ENCODE measurements at regions not wholly inside any gene's neighbourhood (a gene's known extent, or its start where the extent isn't known, plus 50 kb on each side); places are given as distances from the start of the nearest gene placed in this dataset.
A peak's percentile ranks its signal among the peaks of the same experiment; 100 is the strongest.

DNA sequence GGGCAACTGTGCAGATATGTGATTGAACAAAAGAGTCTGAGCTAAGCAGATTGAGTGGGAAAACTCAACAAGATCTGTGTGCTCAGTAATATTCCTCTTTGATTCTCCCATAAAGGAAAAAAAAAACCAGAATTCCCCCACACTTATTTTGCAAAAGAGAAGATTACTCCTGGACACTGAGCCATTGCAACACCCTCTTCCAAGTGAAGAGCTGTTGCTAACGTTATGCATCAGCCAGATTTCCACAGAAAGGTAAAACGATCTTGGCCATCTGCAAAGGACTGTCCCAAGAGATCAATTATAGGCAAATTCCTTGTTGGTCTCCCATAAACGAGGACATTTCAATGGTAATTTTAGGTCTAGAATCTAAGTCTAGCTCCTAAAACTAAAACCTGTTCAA is 587.7 kb downstream of the C12orf50 start:
- H2AK5ac ChIP-seq (ENCODE audit: low read length) = no peak overlapping the region
- no peak overlapping the region for H3K56ac ChIP-seq (ENCODE audit: low read length)
- no CpG with 5 or more reads among the region's 3 CpGs for WGBS (ENCODE audit: extremely low coverage, insufficient coverage, low lambda C conversion rate)
- no peak overlapping the region for H4K8ac ChIP-seq (ENCODE audit: low read depth, low read length)
- DNase-seq = no peak
- H3K4me1 ChIP-seq (ENCODE audit: control insufficient read depth, low read depth, low read length) = no peaks in the 10 kb centered on the region
- H3K4ac ChIP-seq (ENCODE audit: low read depth, low read length) = no peak overlapping the region
- H2BK120ac ChIP-seq (ENCODE audit: low read depth, low read length) = no peak overlapping the region
- H3K23ac ChIP-seq (ENCODE audit: low read length) = no peak overlapping the region
- no peak overlapping the region for H2BK15ac ChIP-seq (replicated peaks; ENCODE audit: low read depth)
- H3K18ac ChIP-seq (ENCODE audit: low read length) = no peak overlapping the region
- no peak overlapping the region for H3K27ac ChIP-seq (ENCODE audit: low read depth, low read length)
- no peaks in the 10 kb centered on the region for H3K79me1 ChIP-seq (ENCODE audit: low read length)
- no peaks in the 10 kb centered on the region for H3K79me2 ChIP-seq (ENCODE audit: control insufficient read depth, insufficient read depth, low read length)
- H2BK5ac ChIP-seq (ENCODE audit: low read length) = no peak overlapping the region
- H3K4me3 ChIP-seq (ENCODE audit: low read length) = no peak overlapping the region
- H3K27me3 ChIP-seq (ENCODE audit: insufficient read depth, low read length, poor library complexity) = no peaks in the 10 kb centered on the region
- no peaks in the 10 kb centered on the region for H3K36me3 ChIP-seq (ENCODE audit: control insufficient read depth, insufficient read depth, low read length)
- no peak overlapping the region for H4K5ac ChIP-seq (ENCODE audit: low read length)
- H3K4me2 ChIP-seq (ENCODE audit: low read length) = no peak overlapping the region
- no peak overlapping the region for H3K9ac ChIP-seq (ENCODE audit: low read length)

GRCh38 chr12:87439990-87440827 is 589.0 kb downstream of the C12orf50 start:
- peak; percentile 59 for DNase-seq
- Histone ChIP-seq H3K18ac (ENCODE audit: low read length) (peak overlapping the region; percentile 75), H3K27ac (ENCODE audit: low read depth, low read length) (no peak overlapping the region), H3K36me3 (ENCODE audit: control insufficient read depth, insufficient read depth, low read length) (no peaks in the 10 kb centered on the region), H3K23ac (ENCODE audit: low read length) (no peak overlapping the region), H2BK5ac (ENCODE audit: low read length) (no peak overlapping the region), H2BK15ac (replicated peaks; ENCODE audit: low read depth) (no peak overlapping the region), H3K4me2 (ENCODE audit: low read length) (no peak overlapping the region), H4K8ac (ENCODE audit: low read depth, low read length) (no peak overlapping the region), H3K79me1 (ENCODE audit: low read length) (no peaks in the 10 kb centered on the region), H3K4ac (ENCODE audit: low read depth, low read length) (no peak overlapping the region), H2AK5ac (ENCODE audit: low read length) (no peak overlapping the region), H3K4me3 (ENCODE audit: low read length) (no peak overlapping the region), H3K56ac (ENCODE audit: low read length) (no peak overlapping the region), H3K4me1 (ENCODE audit: control insufficient read depth, low read depth, low read length) (no peaks in the 10 kb centered on the region), H3K27me3 (ENCODE audit: insufficient read depth, low read length, poor library complexity) (no peaks in the 10 kb centered on the region), H3K9ac (ENCODE audit: low read length) (no peak overlapping the region), H4K5ac (ENCODE audit: low read length) (no peak overlapping the region), H2BK120ac (ENCODE audit: low read depth, low read length) (no peak overlapping the region), H3K79me2 (ENCODE audit: control insufficient read depth, insufficient read depth, low read length) (no peaks in the 10 kb centered on the region)
- no CpG with 5 or more reads among the region's 2 CpGs for WGBS (ENCODE audit: extremely low coverage, insufficient coverage, low lambda C conversion rate)

GRCh38 chr12:87430444-87430843 is 598.8 kb downstream of the C12orf50 start:
- Histone ChIP-seq H2BK120ac (ENCODE audit: low read depth, low read length) (no peak overlapping the region), H3K79me2 (ENCODE audit: control insufficient read depth, insufficient read depth, low read length) (no peaks in the 10 kb centered on the region), H3K4me1 (ENCODE audit: control insufficient read depth, low read depth, low read length) (no peaks in the 10 kb centered on the region), H3K4me2 (ENCODE audit: low read length) (no peak overlapping the region), H3K23ac (ENCODE audit: low read length) (no peak overlapping the region), H3K4ac (ENCODE audit: low read depth, low read length) (no peak overlapping the region), H4K5ac (ENCODE audit: low read length) (no peak overlapping the region), H2BK5ac (ENCODE audit: low read length) (no peak overlapping the region), H3K27ac (ENCODE audit: low read depth, low read length) (no peak overlapping the region), H3K9ac (ENCODE audit: low read length) (no peak overlapping the region), H3K56ac (ENCODE audit: low read length) (no peak overlapping the region), H3K79me1 (ENCODE audit: low read length) (no peaks in the 10 kb centered on the region), H3K18ac (ENCODE audit: low read length) (no peak overlapping the region), H3K36me3 (ENCODE audit: control insufficient read depth, insufficient read depth, low read length) (no peaks in the 10 kb centered on the region), H3K4me3 (ENCODE audit: low read length) (no peak overlapping the region), H2BK15ac (replicated peaks; ENCODE audit: low read depth) (no peak overlapping the region), H3K27me3 (ENCODE audit: insufficient read depth, low read length, poor library complexity) (no peaks in the 10 kb centered on the region), H2AK5ac (ENCODE audit: low read length) (no peak overlapping the region), H4K8ac (ENCODE audit: low read depth, low read length) (no peak overlapping the region)
- no peak for DNase-seq

DNA sequence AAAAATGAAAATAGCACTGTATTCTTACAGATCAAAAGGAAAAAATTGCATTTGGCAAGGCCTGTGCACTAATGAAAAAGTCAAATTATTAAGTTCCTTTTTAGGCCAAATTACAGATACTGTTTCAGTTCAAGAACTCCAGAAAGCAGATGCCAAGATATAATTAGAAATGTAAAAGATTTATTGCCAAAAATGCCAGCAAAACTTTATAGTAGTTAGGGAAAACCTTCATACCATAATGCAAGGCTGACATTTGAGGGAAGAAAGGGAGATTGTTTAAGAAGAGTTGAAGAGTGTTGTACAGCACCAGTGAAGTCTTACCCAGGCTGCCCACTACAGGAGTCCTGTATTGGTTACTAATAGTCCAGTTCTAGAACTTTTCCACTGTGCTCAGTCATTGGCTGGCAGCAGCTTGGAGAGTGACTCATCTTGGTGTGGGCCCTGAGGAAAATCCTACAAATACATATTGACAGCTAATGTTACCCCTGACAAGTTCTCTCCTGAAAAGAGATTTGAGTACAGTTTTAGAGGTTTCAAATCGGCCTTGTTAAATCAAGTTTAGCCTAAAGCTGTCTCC is 600.4 kb downstream of the C12orf50 start:
- H2AK5ac ChIP-seq (ENCODE audit: low read length) = no peak overlapping the region
- no peak overlapping the region for H3K9ac ChIP-seq (ENCODE audit: low read length)
- H4K5ac ChIP-seq (ENCODE audit: low read length) = no peak overlapping the region
- no peaks in the 10 kb centered on the region for H3K27me3 ChIP-seq (ENCODE audit: insufficient read depth, low read length, poor library complexity)
- no peak overlapping the region for H3K18ac ChIP-seq (ENCODE audit: low read length)
- H3K4me2 ChIP-seq (ENCODE audit: low read length) = no peak overlapping the region
- H2BK5ac ChIP-seq (ENCODE audit: low read length) = no peak overlapping the region
- H4K8ac ChIP-seq (ENCODE audit: low read depth, low read length) = no peak overlapping the region
- H3K4me1 ChIP-seq (ENCODE audit: control insufficient read depth, low read depth, low read length) = no peaks in the 10 kb centered on the region
- no peak overlapping the region for H3K27ac ChIP-seq (ENCODE audit: low read depth, low read length)
- no peak for DNase-seq
- no peak overlapping the region for H3K56ac ChIP-seq (ENCODE audit: low read length)
- no peak overlapping the region for H3K23ac ChIP-seq (ENCODE audit: low read length)
- no peaks in the 10 kb centered on the region for H3K79me2 ChIP-seq (ENCODE audit: control insufficient read depth, insufficient read depth, low read length)
- no peak overlapping the region for H3K4ac ChIP-seq (ENCODE audit: low read depth, low read length)
- no peak overlapping the region for H2BK15ac ChIP-seq (replicated peaks; ENCODE audit: low read depth)
- no peak overlapping the region for H3K4me3 ChIP-seq (ENCODE audit: low read length)
- no peak overlapping the region for H2BK120ac ChIP-seq (ENCODE audit: low read depth, low read length)
- no peaks in the 10 kb centered on the region for H3K36me3 ChIP-seq (ENCODE audit: control insufficient read depth, insufficient read depth, low read length)
- no CpG with 5 or more reads among the region's 1 CpG for WGBS (ENCODE audit: extremely low coverage, insufficient coverage, low lambda C conversion rate)
- no peaks in the 10 kb centered on the region for H3K79me1 ChIP-seq (ENCODE audit: low read length)

DNA sequence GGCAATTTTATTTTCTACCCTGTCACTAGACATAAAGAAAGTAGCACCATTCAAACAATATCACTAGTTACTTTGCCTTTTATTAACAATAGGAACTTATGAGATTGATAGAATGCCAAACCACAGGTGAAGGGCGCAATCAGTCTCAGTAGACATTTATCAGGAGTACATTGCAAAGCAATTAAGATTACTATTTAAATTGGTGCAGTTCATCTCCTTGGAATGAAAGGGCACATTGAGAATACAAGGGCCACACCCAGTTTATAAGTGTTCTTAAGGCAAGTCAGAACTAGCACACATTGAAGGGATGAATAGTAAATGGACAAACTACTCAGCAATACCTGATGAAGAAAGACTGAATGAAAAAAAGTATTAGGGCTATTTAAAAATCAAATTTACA is 601.4 kb downstream of the C12orf50 start:
- WGBS (ENCODE audit: extremely low coverage, insufficient coverage, low lambda C conversion rate) = no CpG with 5 or more reads among the region's 1 CpG
- Histone ChIP-seq H3K4me1 (ENCODE audit: control insufficient read depth, low read depth, low read length) (no peaks in the 10 kb centered on the region), H3K27me3 (ENCODE audit: insufficient read depth, low read length, poor library complexity) (no peaks in the 10 kb centered on the region), H3K18ac (ENCODE audit: low read length) (no peak overlapping the region), H3K4ac (ENCODE audit: low read depth, low read length) (no peak overlapping the region), H3K4me3 (ENCODE audit: low read length) (no peak overlapping the region), H3K27ac (ENCODE audit: low read depth, low read length) (no peak overlapping the region), H2AK5ac (ENCODE audit: low read length) (no peak overlapping the region), H2BK120ac (ENCODE audit: low read depth, low read length) (no peak overlapping the region), H3K23ac (ENCODE audit: low read length) (no peak overlapping the region), H3K56ac (ENCODE audit: low read length) (no peak overlapping the region), H3K36me3 (ENCODE audit: control insufficient read depth, insufficient read depth, low read length) (no peaks in the 10 kb centered on the region), H3K79me2 (ENCODE audit: control insufficient read depth, insufficient read depth, low read length) (no peaks in the 10 kb centered on the region), H2BK5ac (ENCODE audit: low read length) (no peak overlapping the region), H3K9ac (ENCODE audit: low read length) (no peak overlapping the region), H3K4me2 (ENCODE audit: low read length) (no peak overlapping the region), H4K8ac (ENCODE audit: low read depth, low read length) (no peak overlapping the region), H2BK15ac (replicated peaks; ENCODE audit: low read depth) (no peak overlapping the region), H3K79me1 (ENCODE audit: low read length) (no peaks in the 10 kb centered on the region), H4K5ac (ENCODE audit: low read length) (no peak overlapping the region)
- DNase-seq = no peak

Data from mesendoderm (in vitro differentiated cells).